Keratinocyte (primary cell): ENCODE measurements at regions not wholly inside any gene's neighbourhood (a gene's known extent, or its start where the extent isn't known, plus 50 kb on each side); places are given as distances from the start of the nearest gene placed in this dataset.

Experiments used
- EZH2 ChIP-seq: IDR thresholded peaks from one replicate; pipeline ENCODE4 v1.6.1; 2012; ENCODE audit warnings: inconsistent platforms, mild to moderate bottlenecking, low read length, moderate library complexity
- TF ChIP-seq, protein P1 (sequence below), 3 experiments: IDR thresholded peaks in 1 of 3; conservative IDR thresholded peaks in 1 of 3; optimal IDR thresholded peaks in 1 of 3; 2 replicates in 2 of 3; 3 replicates in 1 of 3; pipeline versions ENCODE3 to v1.5.1; 2011; ENCODE audit warnings: low read length in 3 of 3, mild to moderate bottlenecking in 3 of 3, moderate library complexity in 2 of 3, control low read depth in 1 of 3, inconsistent platforms in 1 of 3; ENCODE audit not compliant: insufficient read depth in 2 of 3; ENCODE audit errors: extremely low read depth in 1 of 3

DNA sequence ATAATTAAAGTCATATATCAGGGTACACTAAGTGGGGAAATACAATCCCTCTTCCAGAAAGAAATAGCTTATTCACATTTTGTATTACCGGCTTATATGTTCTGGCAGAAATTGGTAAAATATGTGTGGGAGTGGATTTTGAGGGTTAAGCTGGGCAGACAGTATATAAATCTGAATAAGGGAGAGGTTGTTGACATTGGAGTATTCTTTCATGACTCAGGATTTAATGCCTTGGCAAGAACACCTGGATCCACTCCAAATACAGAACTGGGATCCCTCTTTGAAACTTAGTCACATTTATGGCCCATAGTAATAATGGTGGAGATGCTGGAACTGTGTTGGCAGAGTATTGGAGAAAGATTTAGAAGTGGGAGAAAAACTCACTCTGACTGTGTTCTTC is 54.3 kb upstream of the TET2 start:
- TF ChIP-seq, protein P1, sequence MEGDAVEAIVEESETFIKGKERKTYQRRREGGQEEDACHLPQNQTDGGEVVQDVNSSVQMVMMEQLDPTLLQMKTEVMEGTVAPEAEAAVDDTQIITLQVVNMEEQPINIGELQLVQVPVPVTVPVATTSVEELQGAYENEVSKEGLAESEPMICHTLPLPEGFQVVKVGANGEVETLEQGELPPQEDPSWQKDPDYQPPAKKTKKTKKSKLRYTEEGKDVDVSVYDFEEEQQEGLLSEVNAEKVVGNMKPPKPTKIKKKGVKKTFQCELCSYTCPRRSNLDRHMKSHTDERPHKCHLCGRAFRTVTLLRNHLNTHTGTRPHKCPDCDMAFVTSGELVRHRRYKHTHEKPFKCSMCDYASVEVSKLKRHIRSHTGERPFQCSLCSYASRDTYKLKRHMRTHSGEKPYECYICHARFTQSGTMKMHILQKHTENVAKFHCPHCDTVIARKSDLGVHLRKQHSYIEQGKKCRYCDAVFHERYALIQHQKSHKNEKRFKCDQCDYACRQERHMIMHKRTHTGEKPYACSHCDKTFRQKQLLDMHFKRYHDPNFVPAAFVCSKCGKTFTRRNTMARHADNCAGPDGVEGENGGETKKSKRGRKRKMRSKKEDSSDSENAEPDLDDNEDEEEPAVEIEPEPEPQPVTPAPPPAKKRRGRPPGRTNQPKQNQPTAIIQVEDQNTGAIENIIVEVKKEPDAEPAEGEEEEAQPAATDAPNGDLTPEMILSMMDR (optimal IDR thresholded peaks at IDR 0.05 in 1 of 3, IDR thresholded peaks at IDR 0.05 in 1 of 3, conservative IDR thresholded peaks at IDR 0.05 in 1 of 3; ENCODE audit: extremely low read depth in 1 of 3, insufficient read depth in 2 of 3, low read length in 3 of 3) = no peak
- TF ChIP-seq EZH2 = no peak
